Skin of body (tissue), 1 donor: ENCODE measurements at regions not wholly inside any gene's neighbourhood (a gene's known extent, or its start where the extent isn't known, plus 50 kb on each side); places are given as distances from the start of the nearest gene placed in this dataset.

Experiments
- DNase-seq: peaks from one replicate; lab custom pipeline; 2025; lab: John Stamatoyannopoulos, UW

- no peak for DNase-seq
Observed at GRCh38 chr19:28039677-28040381, 1173.1 kb downstream of the UQCRFS1 start.

- DNase-seq = no peak
Observed at GRCh38 chr19:28037186-28037585, 1175.8 kb downstream of the UQCRFS1 start.

- no peak for DNase-seq
Observed at GRCh38 chr19:28036486-28036885, 1176.5 kb downstream of the UQCRFS1 start.

GRCh38 chr19:28034936-28035335, 1178.0 kb downstream of the UQCRFS1 start:
- no peak for DNase-seq

GRCh38 chr19:28028881-28029444, 1184.0 kb downstream of the UQCRFS1 start:
- DNase-seq = no peak

- DNase-seq = no peak
Observed at GRCh38 chr19:28027116-28027515, 1185.8 kb downstream of the UQCRFS1 start.

GRCh38 chr19:28026636-28027035, 1186.3 kb downstream of the UQCRFS1 start:
- DNase-seq = no peak

DNA sequence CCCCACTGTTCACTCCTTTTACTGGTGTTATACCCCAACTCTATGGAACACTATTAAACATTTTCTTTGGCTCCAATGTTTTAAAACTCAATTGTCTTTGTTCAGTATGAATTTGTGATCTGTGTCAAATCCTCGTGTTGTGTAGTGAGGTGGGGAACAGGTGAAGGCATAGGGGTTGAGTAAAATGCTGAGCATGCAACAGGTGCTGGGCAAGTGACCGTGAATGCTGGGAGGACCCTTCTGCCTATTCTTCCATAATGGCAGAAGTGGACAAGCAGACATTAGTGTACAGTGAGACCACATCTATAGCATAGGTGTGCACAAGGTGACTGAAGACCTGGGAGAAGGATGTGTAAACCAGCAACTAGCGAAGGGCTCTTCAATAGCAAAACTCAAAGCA, 1188.0 kb downstream of the UQCRFS1 start:
- no peak for DNase-seq

DNA sequence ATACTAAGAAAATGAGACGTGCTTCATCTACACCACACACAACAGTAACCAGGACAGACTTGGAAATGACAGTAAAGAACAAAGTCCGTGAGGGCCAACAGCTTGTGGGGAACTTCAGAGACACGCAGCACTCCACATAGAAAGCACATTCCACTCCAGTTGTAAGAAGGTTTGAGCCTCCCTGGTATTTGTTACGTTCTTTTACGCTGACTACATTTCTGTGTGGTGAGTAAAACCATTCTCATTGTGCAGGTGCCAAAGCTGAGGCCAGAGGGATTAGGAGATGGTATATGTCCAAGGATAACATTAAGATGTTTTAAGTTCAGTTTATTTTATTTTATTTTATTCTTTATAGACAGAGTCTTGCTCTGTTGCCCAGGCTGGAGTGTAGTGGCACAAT, 1189.9 kb downstream of the UQCRFS1 start:
- no peak for DNase-seq

DNA sequence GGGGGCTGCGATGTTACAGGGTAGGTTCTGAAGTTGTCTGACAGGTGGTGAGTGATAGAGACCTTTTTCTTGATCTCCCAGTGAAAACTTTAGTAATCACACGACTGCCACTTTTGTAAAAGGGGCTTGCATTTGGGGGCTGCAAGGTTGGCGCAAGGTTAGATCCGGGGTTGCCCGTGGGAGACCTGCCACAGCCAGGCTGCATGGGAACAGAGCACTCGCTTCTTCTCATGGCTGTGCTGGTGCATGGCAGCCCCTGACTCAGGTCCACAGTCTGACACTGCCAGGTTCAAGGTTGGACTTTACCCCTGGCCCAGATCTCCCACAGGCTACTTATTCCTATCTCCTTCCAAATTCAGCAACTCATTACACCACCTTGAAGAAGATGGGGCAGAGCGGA, 1190.4 kb downstream of the UQCRFS1 start:
- no peak for DNase-seq

- no peak for DNase-seq
Observed at GRCh38 chr19:28021259-28022185, 1191.4 kb downstream of the UQCRFS1 start.

GRCh38 chr19:28020619-28021258, 1192.2 kb downstream of the UQCRFS1 start:
- no peak for DNase-seq

GRCh38 chr19:28019901-28020300, 1193.0 kb downstream of the UQCRFS1 start:
- no peak for DNase-seq

GRCh38 chr19:28019371-28019770, 1193.6 kb downstream of the UQCRFS1 start:
- DNase-seq = no peak

DNA sequence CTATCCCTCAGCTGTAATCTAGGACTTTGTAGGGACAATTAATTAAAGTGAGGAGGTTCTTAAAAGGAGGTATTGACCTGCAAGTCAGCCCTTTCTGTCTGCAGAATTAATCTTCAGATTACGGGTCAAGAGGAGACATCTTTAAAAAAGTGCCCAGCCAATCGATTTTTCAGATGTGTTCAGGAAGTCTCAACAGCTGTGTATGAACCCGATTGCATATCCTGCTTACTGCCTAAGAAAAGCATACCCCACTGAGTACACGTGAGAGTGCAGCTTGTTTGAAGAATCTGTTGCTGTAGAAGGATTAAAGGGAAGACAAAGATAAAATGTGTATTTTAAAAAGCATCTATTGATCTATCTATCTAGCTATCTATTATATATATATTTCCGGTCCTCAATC, 1194.5 kb downstream of the UQCRFS1 start:
- no peak for DNase-seq

DNA sequence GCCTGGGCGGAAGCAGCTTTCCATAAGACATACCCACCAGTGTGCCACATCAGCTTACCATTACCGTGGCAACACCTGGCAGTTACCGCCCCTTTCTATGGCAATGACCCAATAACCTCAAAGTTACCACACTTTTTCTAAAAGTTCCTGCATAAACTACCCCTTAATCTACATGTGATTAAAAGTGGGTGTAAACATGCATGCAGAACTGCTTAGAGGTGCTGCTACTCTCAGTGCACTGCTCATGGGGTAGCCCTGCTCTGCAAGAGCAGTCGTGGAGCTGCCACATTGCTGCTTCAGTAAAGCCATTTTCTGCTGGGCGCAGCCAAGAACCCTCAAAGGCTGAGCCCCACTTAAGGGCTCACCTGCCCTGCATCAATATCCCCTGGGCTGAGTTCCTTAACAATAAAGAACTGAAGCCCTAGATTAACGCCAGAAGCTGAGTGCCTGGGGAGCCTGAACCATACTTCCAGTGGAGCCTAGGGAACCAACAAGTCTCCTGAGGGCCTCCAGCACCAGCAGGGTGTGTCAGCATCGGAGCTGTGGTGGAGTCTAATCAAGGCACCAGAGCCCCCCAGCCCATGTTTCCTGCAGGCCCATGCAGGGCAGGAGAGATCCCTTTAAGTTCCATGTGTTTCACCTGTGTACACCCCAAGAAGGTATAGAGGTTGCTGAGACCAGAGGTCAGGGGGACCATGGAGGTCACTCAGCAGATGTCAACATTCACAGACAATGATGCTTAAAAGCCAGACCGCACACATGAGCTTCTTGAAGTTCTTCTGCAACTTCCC, 1198.1 kb downstream of the UQCRFS1 start:
- no peak for DNase-seq

DNA sequence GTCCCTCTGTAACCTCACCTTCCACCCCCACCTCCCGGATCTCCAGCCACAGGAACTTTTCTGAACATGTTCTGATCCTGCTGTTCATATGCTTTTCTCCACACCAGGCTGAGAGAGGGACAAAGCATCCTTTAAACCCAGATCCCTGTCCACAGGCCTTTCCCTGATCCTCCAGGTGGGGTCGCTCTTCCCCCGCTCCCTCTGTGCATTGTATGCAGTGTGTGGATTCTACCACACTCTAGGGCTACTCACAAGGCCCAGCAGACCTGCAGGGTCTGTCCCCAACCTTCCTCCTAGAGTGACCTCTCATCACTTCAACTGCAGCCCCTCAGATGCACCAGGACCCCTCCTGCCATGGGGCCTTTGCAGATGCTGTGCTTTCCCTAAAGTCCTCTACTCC, 1200.6 kb downstream of the UQCRFS1 start:
- DNase-seq = no peak

DNA sequence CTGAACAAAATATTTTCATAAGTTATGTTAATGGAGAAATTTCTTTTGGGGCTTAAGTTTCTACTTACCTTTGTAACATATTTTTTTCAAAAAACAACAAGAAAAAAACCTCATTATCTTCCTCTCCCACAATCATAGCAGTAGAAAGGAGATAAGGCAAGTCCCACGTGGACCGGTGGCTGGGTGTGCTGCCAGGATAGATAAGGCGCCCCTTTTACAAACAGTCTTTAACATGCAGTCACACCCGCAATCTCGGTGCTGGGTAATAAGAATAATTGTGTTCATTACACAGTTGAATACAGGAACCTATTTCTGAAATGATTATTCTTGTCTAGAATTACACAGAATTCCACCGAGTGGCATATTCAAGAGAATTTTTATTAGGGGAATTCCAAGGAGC, 1202.3 kb downstream of the UQCRFS1 start:
- DNase-seq = no peak

- no peak for DNase-seq
Observed at GRCh38 chr19:28009696-28010095, 1203.3 kb downstream of the UQCRFS1 start.

- DNase-seq = no peak
Observed at GRCh38 chr19:28008695-28009094, 1204.3 kb downstream of the UQCRFS1 start.

- DNase-seq = no peak
Observed at GRCh38 chr19:28003543-28003942, 1209.4 kb downstream of the UQCRFS1 start.
